ENCODE measurements at regions not wholly inside any gene's neighbourhood (a gene's known extent, or its start where the extent isn't known, plus 50 kb on each side); places are given as distances from the start of the nearest gene placed in this dataset.
A peak's percentile ranks its signal among the peaks of the same experiment; 100 is the strongest.

DNA sequence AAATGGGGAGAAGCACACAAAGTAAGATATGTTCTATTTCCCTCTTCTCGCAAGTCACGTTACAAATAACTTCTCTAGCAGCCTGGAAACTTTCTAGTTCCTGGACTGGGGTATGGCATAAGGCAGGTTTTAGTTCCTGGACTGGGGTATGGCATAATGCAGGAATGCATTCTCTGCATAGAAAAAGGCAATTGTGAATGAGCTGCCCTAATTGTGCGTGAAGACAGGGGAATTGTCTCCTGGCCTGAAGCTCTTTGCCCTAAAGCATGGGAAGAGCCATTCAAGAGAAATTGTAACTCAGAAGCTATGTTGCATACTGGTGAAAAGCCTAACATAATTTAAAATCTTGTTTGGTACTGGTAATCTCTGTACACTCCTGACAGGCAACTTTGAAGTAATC lies 54.3 kb upstream of the CBLB start:
- DNase-seq (ENCODE audit: low spot score): no peak

DNA sequence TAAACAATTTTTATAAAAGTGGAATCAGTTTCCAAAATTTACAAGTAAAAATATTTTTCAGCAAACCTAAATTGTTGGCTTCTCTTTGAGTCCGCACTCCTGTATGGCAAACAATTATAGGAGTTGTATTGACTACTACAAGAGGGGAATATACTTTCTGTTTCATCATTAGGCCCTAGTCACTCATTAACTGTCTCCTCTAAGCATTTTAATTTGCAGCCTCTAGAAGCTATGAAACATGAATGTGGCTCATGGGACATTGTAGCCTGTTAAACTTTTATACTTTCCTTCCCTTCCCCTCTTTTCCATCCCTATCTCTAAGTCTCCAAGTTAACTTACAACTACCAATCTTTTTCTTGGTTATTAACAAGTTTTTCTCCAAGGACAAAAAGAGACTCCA lies 58.9 kb upstream of the CBLB start:
- no peak for DNase-seq (ENCODE audit: low spot score)

DNA sequence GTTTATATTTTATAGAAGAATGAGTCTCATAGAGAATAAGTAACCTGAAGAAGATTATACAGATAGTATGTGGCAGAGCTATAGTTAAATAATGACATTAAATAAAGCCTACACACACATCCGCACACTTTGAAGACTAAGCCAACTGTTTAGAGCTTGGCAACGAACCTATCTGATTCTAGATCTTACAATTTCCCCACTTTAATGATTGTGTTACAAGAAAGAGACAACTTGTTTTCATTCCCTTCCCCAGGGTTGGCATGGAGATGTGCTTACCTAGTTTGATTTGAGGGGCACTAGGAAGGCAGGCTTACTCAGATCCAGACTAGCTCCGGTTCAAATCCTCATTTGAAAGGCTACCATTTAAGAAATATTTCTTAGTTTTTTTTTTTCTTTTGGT lies 61.9 kb upstream of the CBLB start:
- no peak for DNase-seq (ENCODE audit: low spot score)

DNA sequence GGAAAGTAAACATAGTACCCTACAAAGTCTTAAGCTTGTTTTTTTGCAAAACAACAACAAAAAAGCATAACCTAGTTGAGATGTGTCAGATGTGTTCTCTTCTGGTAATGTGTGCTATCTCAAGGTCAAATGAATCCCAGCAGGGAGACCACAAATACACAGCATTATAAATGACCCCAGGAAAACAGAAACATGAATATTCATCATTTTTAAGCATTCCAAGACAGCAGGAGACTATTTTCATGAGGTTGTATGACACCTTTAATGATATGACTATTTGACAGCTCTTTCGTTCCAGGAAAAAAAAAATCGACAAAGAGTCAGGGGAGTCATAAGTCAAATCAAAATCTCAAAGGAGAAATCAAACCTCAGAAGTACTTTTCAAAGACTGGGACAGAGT lies 62.7 kb upstream of the CBLB start:
- DNase-seq (ENCODE audit: low spot score): no peak

DNA sequence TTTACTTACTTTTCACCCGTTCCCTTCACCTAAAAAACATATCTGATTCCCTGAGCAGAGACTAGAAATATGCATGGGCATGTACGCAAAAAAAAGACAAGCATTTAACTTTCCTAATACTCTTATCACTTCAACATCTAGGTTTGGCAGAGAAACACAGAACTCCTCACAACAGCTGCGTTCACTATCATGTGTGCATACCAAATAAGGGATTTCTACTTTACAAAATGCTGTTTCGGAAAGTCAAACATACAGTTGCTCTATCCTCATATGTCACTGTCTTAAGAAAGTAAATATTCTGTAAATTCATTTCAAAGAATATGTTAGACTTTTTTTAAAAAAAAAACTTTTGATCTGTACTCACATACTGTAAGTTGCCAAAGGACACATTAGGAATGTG lies 65.1 kb upstream of the CBLB start:
- no peak for DNase-seq (ENCODE audit: low spot score)

DNA sequence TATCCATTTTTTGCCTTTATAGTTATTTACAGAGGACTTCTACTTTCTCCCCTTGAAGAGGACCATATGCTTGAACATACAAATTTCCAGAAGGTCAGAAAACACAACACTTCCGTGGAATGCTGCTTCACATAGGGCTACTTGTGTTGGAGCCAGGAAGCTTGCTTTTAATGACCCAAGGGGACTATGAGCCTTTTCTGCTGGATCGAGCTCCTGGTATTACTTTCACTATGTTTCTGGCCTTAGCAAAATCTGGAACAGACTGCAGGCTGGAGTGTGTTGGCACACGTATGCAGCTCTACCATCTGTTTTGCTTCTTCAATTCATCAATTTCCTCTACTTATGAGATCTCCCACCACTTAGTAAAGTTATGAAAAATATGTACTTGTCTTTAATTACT lies 69.3 kb upstream of the CBLB start:
- no peak for DNase-seq (ENCODE audit: low spot score)

DNA sequence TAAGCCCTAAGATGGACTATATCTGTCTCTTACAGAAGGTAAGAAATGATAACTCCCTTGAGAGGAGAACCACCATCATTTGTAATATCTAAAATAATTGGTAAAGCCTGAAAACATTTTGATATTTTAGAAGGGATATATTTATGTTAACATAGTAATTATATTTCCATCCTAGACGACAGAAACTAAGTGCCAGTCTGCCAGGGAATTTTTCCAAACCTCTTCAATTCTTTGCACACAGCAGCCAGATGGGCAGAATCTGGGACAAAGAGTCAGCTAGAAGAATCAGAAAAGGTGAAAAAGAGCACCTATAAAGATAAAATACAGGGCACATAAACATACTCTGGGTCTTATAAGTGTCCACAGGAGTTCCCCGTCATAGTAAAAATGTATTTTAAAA lies 70.0 kb upstream of the CBLB start:
- no peak for DNase-seq (ENCODE audit: low spot score)

DNA sequence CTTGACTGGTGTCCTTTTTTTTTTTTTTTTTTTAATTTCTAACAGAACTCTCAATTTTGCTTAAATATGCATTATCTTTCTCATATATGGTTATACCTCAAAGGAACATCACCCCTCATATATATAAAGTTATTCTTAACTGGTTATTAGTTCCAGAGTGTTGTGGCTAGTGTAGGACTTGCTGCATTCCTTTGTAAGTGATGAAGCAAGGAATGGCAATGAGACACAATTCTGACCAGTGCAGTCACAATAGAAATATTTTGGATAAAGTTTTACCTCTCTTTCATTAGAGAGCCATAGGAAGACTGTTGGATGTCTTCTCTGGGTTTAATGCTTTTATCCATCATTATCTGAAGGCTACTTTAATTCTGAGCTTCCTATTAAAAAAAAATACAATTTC lies 75.5 kb upstream of the CBLB start:
- DNase-seq (ENCODE audit: low spot score): no peak

DNA sequence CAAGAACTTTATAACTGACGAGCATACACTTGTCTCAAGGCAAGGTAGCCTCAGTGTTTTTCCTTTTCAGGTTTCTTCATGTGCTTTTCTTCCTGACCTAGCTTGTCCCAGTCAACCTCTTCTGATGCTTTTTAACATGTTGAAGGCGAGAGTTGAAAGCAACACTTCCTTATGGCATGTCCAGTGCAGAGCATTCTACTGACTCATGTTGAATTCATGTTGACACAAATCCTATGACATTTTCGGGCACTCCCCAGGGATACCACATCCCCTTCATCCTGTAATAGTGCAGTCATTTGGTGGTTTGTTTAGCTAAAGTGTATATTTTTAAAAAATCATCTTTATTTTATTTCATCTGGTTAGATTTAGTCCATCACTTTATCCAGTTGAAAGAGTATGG lies 75.9 kb upstream of the CBLB start:
- no peak for DNase-seq (ENCODE audit: low spot score)

DNA sequence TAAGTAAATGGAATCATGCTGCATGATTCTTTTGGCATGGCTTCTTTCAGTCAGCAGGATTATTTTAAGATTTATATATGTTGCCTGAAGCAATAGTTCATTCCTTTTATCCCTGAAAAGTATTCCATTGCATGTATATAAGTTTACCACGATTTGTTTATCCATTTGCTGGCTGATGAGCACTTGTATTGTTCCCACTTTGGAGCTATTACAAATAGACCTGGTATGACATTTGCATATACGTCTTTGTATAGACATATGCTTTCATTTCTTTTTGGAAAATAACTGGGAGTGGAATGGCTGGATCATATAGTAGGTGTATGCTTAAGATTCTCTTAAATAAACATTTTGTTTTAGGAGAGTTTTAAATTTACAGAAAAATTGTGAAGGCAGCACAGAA lies 79.3 kb upstream of the CBLB start:
- no peak for DNase-seq (ENCODE audit: low spot score)

DNA sequence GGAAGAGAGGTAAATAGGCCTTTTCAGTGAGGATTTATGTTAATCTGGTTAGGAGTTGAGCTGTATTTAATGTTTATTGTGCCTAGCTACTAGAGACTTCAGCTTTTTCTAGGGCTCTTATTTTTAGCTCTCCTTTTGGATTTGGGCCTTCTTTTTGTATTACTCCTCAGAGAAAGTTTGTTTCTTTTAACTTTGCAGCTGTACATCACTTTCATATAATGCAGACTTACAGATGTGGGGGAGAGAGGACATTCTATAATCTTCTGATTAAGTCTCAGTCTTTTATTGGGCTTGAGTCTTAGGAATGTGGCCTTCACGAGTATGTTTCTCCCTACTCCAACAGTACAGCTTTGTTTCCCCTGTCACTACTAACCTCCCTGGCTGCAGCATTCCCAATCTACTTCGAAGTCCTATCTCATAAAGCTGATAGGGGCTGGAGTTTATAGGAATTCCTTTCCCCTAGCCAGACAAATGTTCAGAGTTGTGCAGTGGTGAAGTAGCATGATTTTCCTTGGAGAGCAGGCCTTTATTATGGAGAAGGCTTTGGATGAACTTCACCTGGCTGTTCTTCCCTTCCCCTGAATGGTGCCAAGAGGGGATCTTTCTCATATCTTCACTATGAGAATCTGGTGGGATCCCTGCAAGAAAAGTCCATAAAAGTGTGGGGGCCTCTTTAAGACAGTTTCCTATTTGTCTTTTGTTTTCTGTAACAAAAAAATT lies 82.2 kb upstream of the CBLB start:
- no peak for DNase-seq (ENCODE audit: low spot score)

DNA sequence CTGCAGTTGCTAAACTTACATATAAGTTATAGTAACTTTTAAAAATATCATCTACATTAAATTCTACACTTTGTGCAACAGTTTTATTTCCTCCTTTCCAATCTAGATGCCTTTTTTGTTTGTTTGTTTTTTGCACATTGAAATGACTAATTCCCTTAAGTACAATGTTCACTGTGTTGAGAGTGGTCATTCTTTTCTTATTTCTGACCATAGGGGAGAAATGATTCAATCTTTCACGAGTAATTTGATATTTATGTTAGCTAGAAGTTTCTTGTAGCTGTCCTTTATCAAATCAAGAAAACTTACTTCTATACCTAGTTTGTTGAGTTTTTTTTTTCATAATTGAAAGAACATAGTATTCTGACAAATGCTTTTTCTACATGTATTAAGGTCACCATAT lies 85.0 kb upstream of the CBLB start:
- DNase-seq (ENCODE audit: low spot score): no peak

DNA sequence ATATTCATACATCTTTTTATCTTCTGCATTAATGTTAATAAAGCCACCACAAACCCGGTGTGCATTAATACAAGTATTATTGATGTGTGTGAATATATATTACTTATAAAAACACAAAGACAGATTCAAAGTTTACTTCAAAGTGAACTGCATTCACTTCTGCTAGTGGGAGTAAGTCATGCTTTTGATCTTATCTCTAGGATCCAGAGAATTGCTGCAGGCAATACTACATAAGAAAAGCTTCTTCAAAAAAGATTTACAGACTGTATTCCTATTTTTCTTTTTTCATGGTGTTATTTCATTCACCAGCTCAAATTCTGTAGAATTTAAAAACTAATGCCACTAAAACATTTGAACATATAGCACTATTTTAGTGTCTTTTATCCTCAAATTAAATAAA lies 87.5 kb upstream of the CBLB start:
- no peak for DNase-seq (ENCODE audit: low spot score)

DNA sequence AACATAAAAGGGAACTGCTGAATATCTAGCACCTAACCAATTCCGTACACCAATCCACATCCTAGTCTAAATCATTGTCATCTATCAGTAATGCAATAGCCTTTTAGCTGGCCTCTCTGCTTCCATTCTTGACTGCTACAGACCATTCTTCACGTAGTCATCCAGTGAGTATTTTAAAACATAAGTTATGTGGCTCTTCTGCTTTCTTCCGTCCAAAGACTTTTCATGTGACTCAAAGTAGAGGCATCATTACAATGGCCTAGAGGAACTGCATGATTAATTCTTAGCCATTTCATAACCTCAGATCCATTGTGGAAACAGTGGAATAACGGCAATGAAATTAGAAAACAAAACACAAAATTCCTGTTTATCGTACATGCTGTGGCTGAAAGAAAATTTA lies 88.9 kb upstream of the CBLB start:
- no peak for DNase-seq (ENCODE audit: low spot score)

DNA sequence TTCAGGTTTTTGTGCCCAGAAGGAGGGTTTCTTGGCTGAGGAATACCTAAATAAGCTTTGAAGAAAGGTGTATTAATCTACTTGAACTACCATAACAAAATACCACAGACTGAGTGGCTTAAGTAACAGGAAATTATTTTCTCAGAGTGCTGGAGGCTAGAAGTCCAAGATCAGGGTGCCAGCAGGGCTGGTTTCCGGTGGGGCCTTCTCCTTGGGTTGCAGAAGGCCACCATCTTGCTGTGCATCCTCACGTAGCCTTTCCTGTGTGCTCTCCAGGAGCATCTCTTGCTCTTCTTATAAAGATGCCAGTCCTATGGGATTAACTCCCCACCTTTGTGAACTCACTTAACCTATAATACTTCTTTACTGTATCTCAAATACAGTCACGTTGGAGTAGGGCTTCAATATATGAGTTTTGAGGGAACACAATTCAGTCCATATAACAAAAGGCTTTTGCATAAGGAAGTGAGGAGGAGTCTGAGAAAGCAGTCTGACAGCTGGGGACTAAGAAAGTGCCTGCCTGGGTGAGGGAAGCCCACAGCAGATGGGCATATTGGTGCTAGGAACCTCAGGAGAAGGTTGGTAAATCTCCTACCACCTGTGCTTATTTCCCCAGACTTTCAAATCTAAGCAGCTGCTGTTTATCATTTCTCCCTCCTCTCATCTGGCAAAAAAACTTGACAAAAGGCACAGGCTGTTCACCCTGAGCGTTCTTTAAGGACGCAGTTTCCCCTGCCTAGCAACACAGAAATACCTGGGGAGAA lies 89.6 kb upstream of the CBLB start:
- DNase-seq (ENCODE audit: low spot score): no peak

DNA sequence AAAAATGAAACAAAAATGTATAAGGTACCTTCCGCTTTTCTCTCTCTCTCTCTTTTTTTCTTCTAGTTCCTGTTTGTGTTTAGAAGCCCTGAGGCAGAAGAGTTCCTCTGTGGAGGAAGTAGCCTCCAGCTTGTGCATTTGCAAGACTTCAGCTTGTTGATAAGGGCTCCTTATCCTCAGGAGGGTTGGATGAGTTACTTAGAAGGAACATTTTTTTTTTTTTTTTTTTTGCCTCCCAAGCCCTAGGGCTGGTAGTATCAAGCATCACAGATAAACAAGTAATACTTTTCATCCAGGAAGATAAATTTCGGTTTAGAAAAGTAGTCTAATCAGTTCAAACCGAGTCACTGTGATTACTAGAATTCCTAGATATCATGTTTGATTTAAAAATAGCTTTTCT lies 91.0 kb upstream of the CBLB start:
- no peak for DNase-seq (ENCODE audit: low spot score)

DNA sequence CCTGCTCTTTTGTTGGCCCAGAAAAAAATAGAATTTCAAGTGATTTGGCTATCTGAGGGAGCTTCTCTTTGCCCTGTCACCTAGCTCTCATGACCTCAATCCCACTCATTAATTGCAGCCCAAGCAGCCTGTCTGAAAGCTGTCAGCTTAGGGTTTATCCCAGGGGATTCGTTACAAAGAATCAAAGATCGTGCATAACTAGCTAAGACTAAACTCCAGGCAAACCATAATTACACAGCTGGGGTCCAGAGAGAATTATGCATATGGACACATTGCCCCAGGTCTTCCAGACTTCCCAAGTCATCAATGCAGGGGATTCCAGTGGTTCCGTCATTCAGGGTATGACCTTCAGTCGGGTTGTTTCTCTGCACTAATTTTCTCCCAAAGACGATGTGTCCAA lies 91.6 kb upstream of the CBLB start:
- DNase-seq (ENCODE audit: low spot score): no peak

DNA sequence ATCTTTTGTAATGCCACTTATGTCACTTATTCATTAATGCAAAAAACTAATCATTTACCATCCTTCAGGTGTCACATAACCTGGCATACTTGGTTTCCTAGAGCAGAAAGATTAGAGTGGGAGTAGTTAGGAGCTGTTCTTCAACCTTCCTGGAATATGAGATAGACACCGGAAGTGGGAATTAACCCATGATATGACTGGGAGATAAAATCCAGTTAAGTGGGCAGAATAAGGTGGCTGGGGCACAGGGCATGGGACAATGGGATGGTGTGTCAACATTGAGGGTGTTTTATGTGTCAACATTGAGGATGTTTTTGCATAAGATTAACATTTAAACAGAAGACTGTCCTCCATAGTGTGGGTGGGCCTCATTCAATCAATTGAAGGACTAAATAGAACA lies 94.3 kb upstream of the CBLB start:
- no peak for DNase-seq (ENCODE audit: low spot score)

DNA sequence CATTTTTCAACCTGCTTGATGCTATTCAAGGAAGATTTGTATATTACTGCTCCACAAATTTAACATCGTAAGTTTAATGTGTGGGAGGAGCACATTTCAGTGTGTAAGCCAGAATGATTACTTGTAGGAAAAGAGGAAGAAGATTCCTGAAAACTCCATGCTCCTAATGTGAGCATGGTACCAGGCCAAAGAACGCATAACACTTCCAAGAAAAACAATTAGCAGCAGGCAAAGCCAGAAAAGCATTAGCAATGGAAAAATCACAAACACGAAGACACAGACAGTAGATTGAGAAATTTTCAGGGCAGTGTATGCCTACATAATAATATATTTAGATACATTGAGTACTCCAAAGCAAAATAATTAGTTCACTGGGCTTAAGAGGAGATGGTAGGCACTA lies 96.6 kb upstream of the CBLB start:
- no peak for DNase-seq (ENCODE audit: low spot score)

DNA sequence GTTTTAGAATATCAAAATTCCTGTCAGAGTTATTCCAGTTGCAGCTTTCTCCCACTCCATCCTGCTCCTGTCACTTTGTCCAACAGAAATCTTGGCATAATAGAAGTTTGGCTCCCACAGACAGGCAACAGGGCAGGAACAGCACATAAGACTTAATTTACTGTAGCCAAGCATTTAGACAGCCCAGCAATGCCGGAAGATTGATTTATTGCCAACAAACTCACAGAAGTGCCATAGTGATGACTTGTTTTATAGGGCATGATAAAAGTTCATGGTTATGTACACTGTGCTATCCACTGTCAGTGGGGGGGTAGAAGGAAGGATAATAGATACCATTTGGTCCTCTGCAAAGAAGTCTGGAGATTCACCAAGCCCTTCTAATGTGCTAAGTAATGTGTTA lies 98.3 kb upstream of the CBLB start:
- DNase-seq (ENCODE audit: low spot score): no peak

DNA sequence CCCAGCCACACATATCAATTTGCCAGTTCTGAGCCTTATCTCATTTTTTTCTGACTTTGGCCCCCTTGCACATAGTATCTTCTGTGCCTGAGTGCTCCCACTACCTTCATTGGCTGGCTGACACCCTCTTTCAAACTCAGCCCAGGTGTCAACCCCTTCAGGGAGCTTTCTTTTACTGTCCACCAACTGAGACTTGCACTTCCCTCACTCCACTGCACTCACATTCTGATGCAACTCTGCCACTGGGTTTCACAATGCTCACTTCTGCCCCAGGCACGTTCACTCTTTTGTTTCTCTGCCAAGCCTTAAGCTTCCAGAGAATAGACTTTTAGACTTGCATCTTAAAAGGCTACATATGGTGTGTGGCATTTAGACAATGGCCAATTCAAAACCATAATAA lies 101.5 kb upstream of the CBLB start:
- DNase-seq (ENCODE audit: low spot score): peak; percentile 27

DNA sequence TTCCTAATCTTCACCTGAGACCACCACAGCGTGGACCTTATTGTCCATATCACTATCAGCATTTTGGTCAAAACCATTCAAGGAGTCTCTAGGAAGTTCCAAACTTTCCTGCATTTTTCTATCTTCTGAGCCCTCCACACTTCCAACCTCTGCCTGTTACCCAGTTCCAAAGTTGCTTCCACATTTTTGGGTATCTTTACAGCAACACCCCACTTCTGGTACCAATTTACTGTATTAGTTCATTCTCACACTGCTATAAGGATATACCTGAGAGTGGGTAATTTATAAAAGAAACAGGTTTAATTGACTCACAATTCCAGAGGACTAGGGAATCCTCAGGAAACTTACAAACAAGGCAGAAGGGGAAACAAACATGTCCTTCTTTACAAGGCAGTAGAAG lies 103.3 kb upstream of the CBLB start:
- DNase-seq (ENCODE audit: low spot score): no peak

DNA sequence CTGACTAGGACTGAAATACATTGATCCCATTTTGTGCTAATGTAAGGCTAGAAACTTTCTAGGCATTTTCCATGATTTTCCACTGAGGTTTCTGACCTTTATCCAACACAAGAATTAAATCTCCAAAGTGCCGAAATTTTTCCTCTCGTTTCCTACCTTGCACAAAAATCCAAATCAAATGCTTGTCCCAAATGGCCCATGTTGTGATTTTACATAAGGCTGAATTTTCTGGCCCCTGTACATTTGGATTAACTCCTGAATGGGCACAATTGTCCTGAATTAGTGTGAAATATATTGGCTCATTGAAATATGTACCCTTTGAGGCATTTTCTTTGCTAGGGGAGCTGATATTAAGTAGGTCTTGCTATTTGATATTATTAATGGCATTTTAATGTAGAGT lies 105.6 kb upstream of the CBLB start:
- no peak for DNase-seq (ENCODE audit: low spot score)

DNA sequence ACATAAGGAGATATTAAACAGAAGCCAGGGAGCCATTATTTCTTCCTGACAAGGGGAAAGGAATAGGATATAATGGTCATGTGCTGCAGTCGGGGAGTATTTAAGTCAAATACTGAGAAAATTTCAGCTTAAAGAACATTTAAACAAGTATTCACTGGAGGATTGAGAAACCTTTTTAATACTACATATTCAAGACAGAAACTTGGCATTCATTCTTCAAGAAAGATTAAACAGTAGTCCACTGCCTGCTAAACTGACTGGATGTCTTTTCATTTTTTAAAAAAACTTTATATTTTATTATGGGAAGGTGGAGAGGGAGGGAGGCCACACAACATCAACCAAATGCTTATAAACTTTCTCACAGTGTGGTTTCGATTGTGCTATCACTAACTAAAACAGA lies 107.4 kb upstream of the CBLB start:
- DNase-seq (ENCODE audit: low spot score): no peak
